A549 (cell line): ENCODE measurements at regions not wholly inside any gene's neighbourhood (a gene's known extent, or its start where the extent isn't known, plus 50 kb on each side); places are given as distances from the start of the nearest gene placed in this dataset.

ENCODE experiments used
- CEBPB ChIP-seq, 2 experiments: fragments of >200 bp in 1 of 2; sonication (Bioruptor Twin) in 1 of 2; formaldehyde crosslinking in 1 of 2; IDR thresholded peaks; 2 replicates each; pipeline ENCODE4 v1.6.1; 2012 to 2016
- CHD2 ChIP-seq: fragments of 150-350 bp; IDR thresholded peaks from 2 replicates; pipeline ENCODE4 v1.6.1; 2014; ENCODE audit warnings: low read length; ENCODE audit not compliant: partially characterized antibody
- EP300 ChIP-seq, 2 experiments: fragments of >200 bp; sonication (Bioruptor Twin); formaldehyde crosslinking; IDR thresholded peaks; 2 replicates in 1 of 2; 3 replicates in 1 of 2; pipeline ENCODE4 v1.6.1; 2016 to 2017
- FOSL2 ChIP-seq, 2 experiments: fragments of 450-650 bp in 1 of 2; fragments of >200 bp in 1 of 2; sonication (Bioruptor Twin) in 1 of 2; formaldehyde crosslinking; IDR thresholded peaks; 2 replicates each; pipeline versions ENCODE4 v1.5.0 to v1.6.1; 2016 to 2020; ENCODE audit warnings: mild to moderate bottlenecking in 1 of 2, moderate library complexity in 1 of 2
- MAFK ChIP-seq: fragments of 450-650 bp; IDR thresholded peaks from 2 replicates; pipeline ENCODE4 v1.6.1; 2014; ENCODE audit not compliant: partially characterized antibody
- POLR2A ChIP-seq: IDR thresholded peaks from 2 replicates; pipeline ENCODE4 v1.6.1; 2012; ENCODE audit warnings: mild to moderate bottlenecking, low read length
- RAD21 ChIP-seq, 2 experiments: fragments of >200 bp in 1 of 2; sonication (Bioruptor Twin) in 1 of 2; formaldehyde crosslinking in 1 of 2; IDR thresholded peaks in 1 of 2; conservative IDR thresholded peaks in 1 of 2; 2 replicates in 1 of 2; 3 replicates in 1 of 2; pipeline ENCODE4 v1.6.1; 2012 to 2018; ENCODE audit warnings: inconsistent platforms in 1 of 2
- RFX5 ChIP-seq: fragments of 450-650 bp; IDR thresholded peaks from 2 replicates; pipeline ENCODE4 v1.7.1; 2014; ENCODE audit warnings: antibody characterized with exemption, mild to moderate bottlenecking, moderate library complexity
- SMC3 ChIP-seq: fragments of >200 bp; sonication (Bioruptor Twin); formaldehyde crosslinking; IDR thresholded peaks from 3 replicates; pipeline ENCODE4 v1.6.1; 2018; ENCODE audit warnings: inconsistent platforms
- ZSCAN20 ChIP-seq: fragments of 250-450 bp; sonication (Bioruptor Pico); IDR thresholded peaks from 2 replicates; pipeline ENCODE4 v1.8.0; 2022; ENCODE audit warnings: mild to moderate bottlenecking, moderate library complexity
- TF ChIP-seq, protein P1 (sequence below): fragments of 450-650 bp; IDR thresholded peaks from 2 replicates; pipeline ENCODE4 v1.6.1; 2014; ENCODE audit warnings: antibody characterized with exemption
- TF ChIP-seq, protein P2 (sequence below): fragments of >200 bp; sonication (Bioruptor Twin); formaldehyde crosslinking; IDR thresholded peaks from 3 replicates; pipeline ENCODE4 v1.5.1; 2016
- TF ChIP-seq, protein P3 (sequence below): IDR thresholded peaks from 2 replicates; pipeline ENCODE4 v1.6.1; 2012
- TF ChIP-seq, protein P4 (sequence below): IDR thresholded peaks from 2 replicates; pipeline ENCODE4 v1.6.1; 2012

DNA sequence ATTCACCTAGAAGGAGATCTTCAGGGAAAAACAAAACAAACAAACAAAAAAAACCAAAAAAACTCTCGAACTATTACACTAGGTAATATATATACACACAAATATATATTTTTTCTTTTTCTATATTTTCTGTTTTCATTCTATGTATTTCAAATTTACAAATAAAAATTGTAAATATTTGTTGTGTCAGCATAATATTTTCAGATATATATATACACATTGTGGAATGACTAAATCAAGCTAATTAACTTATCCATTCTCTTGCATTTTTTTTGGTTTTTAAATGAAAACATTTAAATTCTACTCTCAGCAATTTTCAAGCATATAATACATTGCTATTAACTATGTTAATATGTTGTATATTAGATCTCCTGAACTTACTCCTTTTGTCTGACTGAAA lies 762.0 kb upstream of the PCDH10 start:
- TF ChIP-seq MAFK (peak; percentile 84), RAD21 (conservative IDR thresholded peaks at IDR 0.05 in 1 of 2, IDR thresholded peaks at IDR 0.05 in 1 of 2) (no peak), EP300 (IDR thresholded peaks at IDR 0.05) (no peak), FOSL2 (IDR thresholded peaks at IDR 0.05) (no peak), FOSL2 (CRISPR knock-in tag; IDR thresholded peaks at IDR 0.05) (no peak), POLR2A (no peak), ZSCAN20 (no peak), SMC3 (no peak), CEBPB (IDR thresholded peaks at IDR 0.05) (no peak), RFX5 (no peak), CHD2 (no peak)
- TF ChIP-seq, protein P1, sequence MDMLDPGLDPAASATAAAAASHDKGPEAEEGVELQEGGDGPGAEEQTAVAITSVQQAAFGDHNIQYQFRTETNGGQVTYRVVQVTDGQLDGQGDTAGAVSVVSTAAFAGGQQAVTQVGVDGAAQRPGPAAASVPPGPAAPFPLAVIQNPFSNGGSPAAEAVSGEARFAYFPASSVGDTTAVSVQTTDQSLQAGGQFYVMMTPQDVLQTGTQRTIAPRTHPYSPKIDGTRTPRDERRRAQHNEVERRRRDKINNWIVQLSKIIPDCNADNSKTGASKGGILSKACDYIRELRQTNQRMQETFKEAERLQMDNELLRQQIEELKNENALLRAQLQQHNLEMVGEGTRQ: no peak
- TF ChIP-seq, protein P2, sequence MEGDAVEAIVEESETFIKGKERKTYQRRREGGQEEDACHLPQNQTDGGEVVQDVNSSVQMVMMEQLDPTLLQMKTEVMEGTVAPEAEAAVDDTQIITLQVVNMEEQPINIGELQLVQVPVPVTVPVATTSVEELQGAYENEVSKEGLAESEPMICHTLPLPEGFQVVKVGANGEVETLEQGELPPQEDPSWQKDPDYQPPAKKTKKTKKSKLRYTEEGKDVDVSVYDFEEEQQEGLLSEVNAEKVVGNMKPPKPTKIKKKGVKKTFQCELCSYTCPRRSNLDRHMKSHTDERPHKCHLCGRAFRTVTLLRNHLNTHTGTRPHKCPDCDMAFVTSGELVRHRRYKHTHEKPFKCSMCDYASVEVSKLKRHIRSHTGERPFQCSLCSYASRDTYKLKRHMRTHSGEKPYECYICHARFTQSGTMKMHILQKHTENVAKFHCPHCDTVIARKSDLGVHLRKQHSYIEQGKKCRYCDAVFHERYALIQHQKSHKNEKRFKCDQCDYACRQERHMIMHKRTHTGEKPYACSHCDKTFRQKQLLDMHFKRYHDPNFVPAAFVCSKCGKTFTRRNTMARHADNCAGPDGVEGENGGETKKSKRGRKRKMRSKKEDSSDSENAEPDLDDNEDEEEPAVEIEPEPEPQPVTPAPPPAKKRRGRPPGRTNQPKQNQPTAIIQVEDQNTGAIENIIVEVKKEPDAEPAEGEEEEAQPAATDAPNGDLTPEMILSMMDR: no peak
- TF ChIP-seq, protein P3, sequence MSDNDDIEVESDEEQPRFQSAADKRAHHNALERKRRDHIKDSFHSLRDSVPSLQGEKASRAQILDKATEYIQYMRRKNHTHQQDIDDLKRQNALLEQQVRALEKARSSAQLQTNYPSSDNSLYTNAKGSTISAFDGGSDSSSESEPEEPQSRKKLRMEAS: no peak
- TF ChIP-seq, protein P4, sequence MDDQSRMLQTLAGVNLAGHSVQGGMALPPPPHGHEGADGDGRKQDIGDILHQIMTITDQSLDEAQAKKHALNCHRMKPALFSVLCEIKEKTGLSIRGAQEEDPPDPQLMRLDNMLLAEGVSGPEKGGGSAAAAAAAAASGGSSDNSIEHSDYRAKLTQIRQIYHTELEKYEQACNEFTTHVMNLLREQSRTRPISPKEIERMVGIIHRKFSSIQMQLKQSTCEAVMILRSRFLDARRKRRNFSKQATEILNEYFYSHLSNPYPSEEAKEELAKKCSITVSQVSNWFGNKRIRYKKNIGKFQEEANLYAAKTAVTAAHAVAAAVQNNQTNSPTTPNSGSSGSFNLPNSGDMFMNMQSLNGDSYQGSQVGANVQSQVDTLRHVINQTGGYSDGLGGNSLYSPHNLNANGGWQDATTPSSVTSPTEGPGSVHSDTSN: no peak
